Right ventricle myocardium superior (tissue), 1 donor: ENCODE measurements at regions not wholly inside any gene's neighbourhood (a gene's known extent, or its start where the extent isn't known, plus 50 kb on each side); places are given as distances from the start of the nearest gene placed in this dataset.

Source experiments
- ATAC-seq: fragments of 200-7000 bp; cut with Tn5 transposase; one replicate; pipeline ENCODE4 v1.9.1; 2020; ENCODE audit warnings: mild to moderate bottlenecking; ENCODE audit not compliant: poor library complexity
- DNase-seq: peaks from one replicate; pipeline ENCODE4 v3.0.0-alpha.2; 2020
- intact Hi-C: fragments of 100-400 bp; cut with DNase I; formaldehyde crosslinking; loops from one replicate; pipeline ENCODE4 v1.11.2; 2022
- donor health status: DM: no; HTN: yes; CAD: no; lungs with severe emphysema.

DNA sequence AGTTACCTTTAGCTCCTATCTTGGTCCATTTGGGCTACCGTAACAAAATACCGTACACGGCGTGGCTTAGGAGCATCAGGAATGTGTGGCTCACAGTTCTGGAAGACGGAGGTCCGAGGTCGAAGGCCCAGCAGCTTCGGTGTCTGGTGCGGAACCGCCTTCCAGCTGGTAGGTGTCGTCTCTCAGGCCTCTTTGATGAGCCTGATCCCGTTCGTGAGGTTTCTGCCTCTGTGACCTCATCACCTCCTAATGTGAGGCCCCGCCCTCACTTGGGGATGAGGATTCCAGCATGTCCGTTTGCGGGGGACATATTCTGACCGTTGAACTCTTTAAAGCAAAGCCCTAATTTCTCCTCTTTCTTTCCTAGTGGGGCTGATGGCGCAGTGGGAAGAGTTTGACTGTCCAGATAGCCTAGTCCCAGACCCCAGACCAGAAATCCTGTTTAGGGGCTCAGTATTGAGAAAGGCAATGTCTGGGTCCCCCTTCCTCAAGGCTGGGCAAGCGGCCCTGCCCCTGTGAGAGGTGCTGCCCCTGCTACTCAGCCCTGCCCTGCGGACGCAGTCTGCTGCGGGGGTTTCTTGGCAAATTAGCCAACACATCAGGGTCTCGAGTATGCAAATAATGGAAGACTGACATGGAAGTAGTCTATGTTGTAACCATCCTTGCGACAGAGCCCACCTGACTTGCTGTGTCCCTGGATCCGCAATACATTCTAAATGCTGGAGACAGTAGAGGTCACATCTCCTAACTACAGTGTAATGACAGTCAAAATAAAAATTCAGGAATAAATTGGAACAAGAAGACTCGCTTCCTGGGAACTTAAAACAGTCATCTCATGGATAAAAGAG is 128.0 kb downstream of the ASB1 start:
- ATAC-seq (no peak), DNase-seq (no peak)
- intact Hi-C loops, result no loop called here

DNA sequence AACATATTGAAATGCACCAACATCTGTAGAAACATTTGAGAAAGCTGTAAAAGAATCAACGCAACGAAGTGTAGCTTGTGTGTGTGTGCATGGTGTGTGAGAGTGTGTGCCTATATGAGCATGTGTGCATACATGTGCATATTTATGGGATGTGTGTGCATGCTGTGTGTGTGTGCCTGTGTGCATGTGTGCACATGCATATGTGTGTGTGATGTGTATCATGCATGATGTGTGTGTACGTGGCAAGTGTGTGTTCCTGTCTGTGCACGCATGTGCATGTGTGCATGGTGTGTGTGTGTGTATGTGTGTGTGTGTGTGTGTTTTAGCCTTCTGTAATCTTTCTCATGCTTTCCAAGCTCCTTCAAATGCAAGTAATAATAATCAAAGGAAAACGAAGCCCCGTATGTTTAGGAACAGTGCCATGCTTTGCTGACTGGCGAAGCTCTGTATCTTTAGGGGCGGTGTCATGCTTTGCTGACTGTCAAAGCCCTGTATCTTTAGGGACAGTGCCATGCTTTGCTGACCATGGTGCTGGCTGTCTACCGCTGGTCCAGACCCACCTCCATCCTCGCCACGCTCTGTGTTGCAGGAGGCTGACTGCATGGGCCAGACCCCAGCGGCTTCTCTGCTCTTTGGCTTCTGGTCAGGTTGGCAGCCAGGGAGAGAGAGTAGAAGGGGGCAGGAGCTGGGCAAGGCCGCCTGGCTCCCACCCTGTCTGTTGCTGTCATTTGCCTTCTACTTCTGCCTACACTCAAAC is 129.2 kb downstream of the ASB1 start:
- no peak for DNase-seq
- intact Hi-C loops, result no loop called here
- ATAC-seq, result no peak

DNA sequence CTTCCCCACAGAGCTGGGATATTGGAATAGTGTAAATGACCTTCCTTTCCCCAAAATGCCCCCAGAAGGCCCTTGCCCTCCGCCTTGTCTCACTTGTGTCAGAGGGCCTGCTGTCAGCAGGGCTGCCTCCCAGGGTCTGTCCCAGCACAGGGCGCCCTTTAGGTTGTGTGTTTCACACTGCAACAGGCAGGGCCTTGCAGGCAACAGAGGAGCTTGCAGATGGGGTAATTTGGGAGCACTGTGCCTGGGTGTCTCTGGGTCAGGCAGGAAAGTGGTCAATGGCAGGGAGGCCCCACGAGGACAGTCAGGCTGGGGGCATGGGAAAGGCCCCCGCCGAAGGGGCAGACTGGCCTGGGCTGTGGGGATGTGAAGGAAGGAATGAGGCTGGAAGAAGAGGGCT is 130.7 kb downstream of the ASB1 start:
- ATAC-seq, result no peak
- intact Hi-C loops, result no loop called here
- DNase-seq, result no peak

DNA sequence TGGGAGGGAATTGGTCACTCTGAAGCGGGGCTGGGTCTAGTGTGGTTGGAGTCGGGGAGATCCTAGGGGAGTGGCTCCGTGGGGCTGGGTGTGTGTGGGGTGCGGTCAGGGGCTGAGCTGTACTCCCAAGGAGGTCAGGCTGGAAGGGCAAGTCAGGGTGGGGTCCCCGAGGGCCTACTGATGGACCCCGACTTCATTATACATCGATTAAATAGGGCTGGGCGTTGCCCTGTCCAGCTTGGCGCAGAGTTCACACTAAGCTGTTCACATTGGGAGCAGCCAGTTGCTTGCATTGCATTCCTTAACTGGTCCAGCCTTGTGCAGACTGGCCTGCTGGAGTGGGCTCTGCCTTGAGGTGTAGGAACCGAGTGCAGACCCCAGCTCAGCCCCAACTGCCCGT is 131.2 kb downstream of the ASB1 start:
- ATAC-seq (no peak), DNase-seq (no peak)
- intact Hi-C loops, result no loop called here

DNA sequence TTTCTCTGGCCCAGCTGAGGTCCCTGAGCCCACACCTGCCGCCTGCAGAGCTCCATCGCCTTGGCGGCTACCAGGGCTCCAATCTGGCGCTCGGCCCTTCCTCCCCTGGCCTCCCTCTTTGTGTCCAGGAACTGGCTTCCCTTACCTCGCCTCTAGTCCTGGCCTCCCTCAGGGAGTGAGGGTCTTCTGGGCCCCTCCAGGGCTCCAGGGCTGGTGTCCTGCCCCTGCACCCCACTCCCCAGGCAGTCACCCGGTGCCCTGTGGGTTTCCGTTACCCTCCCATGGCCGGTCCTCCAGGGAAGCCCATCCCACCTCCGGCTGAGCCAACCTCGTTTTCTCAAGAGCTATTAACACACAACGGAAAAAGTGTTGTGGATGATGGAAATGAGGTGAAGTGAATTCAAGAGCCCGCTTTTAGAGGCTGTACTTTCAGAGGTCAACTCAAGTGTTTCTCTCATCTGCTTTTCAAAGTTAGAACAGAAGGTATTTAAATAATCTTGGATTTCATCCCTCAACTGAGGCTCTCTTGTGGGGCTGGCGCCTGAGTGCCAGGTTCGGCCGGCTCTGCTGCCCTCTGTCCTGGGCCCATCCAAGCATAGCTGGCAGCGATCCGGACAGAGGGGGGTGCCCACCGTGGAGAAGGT is 131.9 kb downstream of the ASB1 start:
- DNase-seq (no peak), ATAC-seq (peak; percentile 80)
- intact Hi-C loops, result no loop called here

DNA sequence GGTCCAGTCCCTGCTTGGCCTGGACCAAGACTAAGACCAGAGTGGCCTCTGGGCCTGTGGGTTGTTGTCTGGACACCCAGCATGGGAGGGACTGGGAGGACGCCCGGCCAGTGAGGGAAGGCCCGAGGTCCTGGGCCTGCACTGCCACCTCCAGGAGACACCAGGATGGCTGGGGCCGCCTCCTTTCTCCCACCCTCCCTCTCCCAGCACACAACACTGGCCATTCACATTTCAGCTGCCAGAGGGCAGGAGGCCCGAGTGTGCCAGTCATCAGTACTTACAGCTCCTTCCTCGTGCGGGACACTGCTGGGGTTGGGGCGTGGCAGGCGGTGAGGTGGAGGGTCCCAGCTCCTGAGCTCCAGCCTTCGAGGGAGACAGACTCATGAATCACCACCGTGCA is 133.5 kb downstream of the ASB1 start:
- ATAC-seq (no peak), DNase-seq (no peak)
- intact Hi-C loops, result no loop called here

DNA sequence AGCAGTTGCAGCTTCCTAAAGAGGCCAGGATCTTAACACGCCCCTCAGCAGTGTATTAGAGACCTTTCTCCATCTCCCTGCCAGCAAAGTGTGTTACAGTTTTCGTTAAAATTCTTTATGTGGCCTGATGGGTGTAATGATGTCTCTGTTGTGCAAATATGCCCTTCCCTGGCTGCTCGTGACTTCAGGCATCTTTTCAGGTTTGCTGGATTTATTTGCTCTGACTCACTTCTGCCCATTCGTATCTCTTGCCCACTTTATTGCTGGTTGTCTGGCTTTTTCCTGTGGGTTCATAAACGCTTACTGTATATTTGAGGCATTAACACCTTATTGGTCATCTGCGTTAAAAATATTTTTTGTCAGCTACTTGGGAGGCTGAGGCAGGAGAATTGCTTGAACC is 134.5 kb downstream of the ASB1 start:
- DNase-seq (no peak), ATAC-seq (no peak)
- intact Hi-C loops, result no loop called here

DNA sequence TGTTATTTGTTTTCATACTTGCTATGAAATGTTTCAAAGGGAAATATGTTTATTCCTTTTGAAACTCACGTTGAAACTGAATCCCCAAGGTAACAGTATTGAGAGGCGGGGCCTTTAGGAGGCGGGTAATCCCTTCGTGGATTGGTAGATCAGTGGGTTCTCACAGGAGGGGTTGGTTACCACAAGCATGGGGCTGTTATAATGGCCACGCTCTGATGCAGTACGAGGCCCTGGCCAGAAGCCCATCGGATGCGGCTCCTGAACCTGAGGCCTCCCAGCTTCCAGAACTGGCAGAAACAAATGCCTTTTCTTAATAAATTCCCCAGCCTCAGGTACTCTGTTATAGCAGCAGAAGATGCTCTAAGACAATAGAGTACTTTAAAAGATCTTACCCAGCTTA is 135.7 kb downstream of the ASB1 start:
- intact Hi-C loops, result no loop called here
- ATAC-seq (no peak), DNase-seq (no peak)

DNA sequence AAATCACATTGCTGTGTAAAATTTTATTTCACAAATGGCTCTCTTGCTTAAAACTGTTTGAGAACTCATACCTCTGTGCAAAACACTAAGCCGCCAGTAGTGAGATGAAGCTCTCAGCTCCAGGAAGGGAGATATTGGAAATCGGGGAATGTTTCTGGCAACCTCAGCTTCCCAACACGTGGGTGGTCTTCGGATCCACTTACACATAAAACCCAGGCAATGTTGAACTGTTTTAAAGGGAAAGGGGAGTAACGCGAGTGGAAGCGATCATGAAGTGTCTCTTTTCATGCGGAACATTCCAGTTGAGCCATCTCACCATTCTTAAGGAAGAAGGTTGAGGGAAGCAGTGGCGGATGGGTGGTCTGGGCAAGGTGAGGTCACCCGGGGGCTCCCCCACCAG is 136.8 kb downstream of the ASB1 start:
- intact Hi-C loops, result no loop called here
- DNase-seq, result no peak
- no peak for ATAC-seq

DNA sequence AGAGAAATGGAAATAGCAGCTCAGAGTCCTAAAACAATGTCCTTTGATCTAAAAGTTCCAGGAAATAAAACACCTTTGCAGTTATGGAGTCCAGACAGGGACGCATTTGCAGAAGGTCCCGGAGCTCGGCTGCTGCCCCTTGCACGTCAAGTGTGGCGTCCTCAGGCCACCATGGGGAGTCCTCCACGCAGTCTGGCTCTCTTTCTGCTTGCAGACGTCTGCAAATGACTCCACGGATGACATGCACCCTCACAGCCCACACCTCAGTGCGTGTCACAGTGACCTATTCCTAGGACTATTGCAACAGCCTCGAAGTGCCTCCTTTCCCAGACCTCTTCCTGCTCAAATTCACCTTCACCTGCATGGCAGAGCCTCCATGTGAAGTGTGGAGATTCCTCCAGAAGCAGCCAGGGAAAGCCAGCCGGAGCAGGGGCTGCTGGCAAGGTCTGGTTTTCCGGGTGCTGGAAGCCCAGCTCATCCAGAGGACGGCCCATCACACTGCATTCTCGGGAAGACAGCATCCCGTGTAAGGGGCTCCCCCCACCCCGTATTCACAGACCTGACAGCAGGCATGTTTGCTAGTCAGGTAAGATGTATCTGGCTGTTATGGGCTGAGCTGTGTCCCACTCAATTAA is 137.7 kb downstream of the ASB1 start:
- DNase-seq (no peak), ATAC-seq (no peak)
- intact Hi-C loops, result no loop called here

DNA sequence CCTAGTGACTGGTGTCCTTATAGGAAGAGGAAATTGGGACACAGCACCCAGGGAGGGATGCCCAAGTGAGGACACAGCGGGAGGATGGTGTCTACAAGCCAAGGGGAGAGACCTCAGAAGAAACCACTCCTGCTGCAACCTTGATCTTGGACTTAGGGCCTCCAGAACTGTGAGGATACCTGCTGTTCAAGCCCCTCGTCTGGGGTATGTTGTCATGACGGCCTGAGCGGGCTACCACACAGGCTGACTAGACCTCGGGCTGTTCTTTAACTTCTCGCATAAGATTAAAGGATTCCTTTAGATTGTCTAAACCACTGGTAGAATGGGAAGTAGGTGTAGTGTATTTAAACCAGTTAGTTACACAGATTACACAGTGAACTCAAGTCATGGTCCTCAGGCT is 138.3 kb downstream of the ASB1 start:
- intact Hi-C loops, result no loop called here
- DNase-seq, result no peak
- ATAC-seq, result no peak

DNA sequence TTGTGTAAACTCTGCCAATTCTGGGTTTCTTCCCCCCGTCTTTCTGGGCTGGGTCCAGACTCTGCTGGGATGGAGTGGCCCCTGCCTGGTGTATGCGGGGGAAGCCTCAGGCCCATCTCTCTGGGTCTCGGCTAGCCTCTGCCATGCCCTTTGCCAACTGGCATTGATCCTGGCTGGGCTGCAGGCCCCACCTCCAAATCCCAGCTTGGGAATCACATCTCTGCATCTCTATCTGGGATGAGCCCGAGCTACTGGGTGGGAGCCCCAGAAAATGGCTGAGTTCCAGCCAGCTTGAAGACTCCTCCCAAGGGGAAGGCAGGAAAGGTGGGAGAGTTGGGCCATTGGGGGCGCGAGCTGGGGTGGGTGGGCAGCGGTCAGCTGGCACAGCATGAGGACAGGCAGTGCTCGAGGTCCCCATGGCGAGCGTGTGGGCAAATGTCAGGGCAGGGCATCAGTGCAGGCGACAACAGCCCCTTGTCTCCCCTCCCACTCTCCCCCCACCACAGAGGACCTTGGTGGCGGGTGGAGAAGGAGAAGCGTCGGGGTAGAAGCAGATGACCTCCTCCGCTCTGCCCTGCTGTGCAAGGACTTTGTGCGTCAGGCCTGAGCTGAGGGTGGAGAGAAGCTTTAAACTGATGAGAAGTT is 139.4 kb downstream of the ASB1 start:
- intact Hi-C loops, result no loop called here
- DNase-seq (no peak), ATAC-seq (no peak)

DNA sequence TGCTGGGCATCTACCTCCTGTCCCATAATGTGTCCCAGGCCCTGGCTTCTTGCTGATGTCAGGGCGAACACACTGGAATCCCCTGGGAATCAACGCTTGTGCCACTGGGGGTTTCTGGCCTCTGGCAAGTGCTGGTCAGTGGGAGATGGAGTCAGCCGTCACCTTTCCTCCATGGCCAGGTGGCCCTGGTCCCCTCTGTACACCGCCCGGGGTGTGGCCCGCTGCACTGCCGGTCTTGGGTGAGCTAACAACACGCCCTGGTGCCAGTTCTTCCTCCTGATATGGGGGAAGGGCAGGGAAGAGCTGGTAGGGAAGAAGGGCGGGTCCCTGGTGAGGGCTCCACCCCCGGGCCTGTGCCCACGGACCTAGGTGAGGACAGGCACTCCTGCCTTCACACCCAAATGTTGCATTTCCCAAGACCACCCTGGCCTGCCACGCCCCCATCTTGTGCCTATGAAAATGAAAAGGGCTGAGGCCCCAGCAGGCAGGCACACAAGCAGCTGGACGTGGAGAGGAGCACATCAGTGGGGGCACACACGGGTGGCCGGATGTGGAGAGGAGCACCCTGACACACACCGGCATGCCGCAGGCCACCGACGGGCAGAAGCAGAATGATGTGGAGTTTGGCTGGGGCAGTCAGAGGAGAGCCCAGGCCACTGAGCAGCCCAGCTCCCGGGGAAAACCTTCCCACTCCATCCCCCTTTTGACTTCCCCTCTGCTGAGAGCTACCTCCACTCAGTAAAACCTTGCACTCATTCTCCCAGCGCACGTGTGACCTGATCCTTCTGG is 140.5 kb downstream of the ASB1 start:
- intact Hi-C loops, result no loop called here
- ATAC-seq, result no peak
- DNase-seq, result no peak

DNA sequence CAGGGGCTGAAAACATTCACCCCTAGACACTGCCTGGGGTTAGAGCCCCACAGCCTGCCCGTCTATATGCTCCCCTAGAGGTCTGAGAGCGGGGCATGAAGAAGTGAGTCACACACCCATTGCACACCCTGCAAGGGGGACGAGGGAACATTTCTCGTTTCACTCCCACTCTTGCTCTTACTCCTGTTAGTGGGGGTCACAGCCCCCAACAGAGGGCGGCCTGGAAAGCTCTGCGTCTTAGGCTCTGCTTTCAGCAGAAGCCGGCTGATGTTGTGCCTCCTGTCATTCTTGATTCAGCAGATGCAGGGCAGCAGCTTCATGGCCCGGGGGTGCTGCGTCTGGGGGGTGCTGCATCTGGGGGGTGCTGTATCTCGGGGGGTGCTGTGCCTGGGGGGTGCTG is 141.3 kb downstream of the ASB1 start:
- DNase-seq (no peak), ATAC-seq (no peak)
- intact Hi-C loops, result no loop called here

DNA sequence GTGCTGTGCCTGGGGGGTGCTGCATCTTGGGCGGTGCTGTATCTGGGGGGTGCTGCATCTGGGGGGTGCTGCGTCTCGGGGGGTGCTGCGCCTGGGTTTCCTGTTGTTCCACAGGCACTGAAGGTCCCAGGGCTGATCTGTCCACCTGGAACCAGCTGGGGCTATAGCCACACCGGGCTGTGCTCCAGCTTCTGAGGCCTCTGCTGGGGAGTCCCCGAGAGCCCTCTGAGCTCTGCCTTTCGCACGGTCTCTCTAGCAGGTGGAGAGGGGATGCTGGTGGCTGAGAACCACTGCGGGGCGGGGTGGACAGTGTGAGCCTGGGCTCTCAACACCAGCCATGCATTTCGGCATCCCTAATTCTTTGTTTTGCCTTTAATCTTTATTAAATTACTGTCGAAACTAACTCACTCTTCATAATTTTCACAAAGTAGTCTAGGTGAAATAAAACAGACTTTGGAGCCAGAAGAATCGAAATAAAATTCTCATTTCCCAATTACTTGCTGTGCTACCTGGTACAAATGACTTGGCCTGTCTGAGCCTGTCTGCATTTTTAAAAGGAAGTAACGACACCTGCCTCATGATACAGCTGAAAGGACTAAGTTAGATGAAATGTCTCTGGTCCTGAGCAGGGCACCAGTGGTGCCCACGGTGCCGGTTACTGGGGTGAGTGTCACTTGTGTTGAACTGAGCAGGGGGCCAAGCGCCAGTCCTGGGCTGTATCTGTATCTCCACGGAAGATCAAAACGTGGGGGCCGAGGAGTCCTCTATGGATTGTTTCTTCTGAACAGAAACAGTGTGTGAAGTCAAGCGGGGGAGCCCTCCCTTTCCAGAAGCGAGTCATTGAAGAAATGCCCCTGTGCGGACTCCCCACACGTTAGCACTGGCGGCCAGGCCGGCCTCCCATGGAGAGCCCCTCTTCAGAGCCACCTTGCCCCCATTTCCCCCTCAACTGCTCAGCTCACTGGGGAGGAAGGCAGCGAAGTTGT is 142.0 kb downstream of the ASB1 start:
- no peak for DNase-seq
- intact Hi-C loops, result no loop called here
- ATAC-seq, result no peak

DNA sequence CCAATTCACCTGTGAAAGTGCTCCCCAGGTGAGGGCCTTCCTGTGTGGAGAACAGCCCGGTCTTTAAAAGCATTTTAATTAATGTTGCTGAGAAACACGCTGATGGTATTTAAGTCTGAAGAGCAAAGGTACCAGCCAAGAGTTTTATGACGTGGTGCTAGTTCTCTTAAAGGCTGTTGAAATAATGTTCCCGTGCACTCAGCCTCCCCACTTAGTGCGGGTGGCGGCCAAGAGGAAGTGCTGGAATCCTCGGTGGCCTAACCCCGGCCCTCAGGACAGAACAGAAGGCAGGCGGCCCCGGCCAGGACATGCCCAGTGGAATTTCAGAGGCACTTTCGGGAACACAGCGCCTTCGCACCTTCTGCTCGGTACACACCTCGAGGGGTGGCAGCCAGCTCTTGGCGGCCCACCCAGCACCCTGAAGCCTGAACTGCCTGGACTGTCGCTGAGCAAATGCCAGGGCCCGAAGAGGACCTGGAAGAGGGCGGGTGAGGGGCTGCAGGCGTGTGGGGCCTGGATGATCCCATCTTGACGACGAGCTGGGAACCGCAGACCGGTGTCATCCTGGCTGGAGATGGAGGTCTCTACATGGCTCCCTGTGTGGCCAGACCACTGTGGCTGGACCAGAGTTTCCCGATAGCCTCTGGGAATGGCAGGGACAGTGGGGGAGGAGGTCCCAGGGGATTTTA is 142.9 kb downstream of the ASB1 start:
- ATAC-seq, result peak; percentile 91
- DNase-seq, result peak; percentile 76
- intact Hi-C loops, result no loop called here

DNA sequence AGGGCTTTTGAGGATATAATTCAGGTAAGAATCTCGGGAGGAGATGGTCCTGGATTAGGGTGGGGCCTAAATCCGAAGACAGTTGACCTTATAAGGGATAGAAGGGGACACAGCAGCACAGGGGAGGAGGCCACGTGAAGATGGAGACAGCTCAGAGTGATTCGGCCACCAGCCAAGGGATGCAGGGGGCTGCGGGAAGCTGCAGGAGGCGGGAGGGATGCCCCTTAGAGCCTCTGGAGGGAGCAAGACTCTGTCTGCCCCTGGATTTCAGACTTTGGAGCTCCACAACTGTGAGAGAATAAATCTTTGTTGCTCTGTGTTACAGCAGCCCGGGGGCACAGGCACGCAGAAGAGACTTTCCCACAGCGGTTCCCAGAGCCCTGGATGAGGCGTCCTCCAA is 143.7 kb downstream of the ASB1 start:
- intact Hi-C loops, result no loop called here
- no peak for DNase-seq
- no peak for ATAC-seq
